Thyroid gland (tissue), 4 donors: ENCODE measurements at regions not wholly inside any gene's neighbourhood (a gene's known extent, or its start where the extent isn't known, plus 50 kb on each side); places are given as distances from the start of the nearest gene placed in this dataset.

Experiments
- POLR2A ChIP-seq, 2 donors: fragments of 450-650 bp; IDR thresholded peaks; one replicate each; pipeline ENCODE4 v1.6.1; 2017; ENCODE audit warnings: antibody characterized with exemption in 2 of 2, mild to moderate bottlenecking in 2 of 2, moderate library complexity in 1 of 2
- TF ChIP-seq, protein P1 (sequence below), 6 experiments: fragments of 200-600 bp in 3 of 6; fragments of 450-650 bp in 3 of 6; sonication (generic) in 3 of 6; IDR thresholded peaks; one replicate each; pipeline ENCODE4 v1.5.1; 2016 to 2019; ENCODE audit warnings: antibody characterized with exemption in 6 of 6, mild to moderate bottlenecking in 2 of 6, inconsistent platforms in 1 of 6, moderate library complexity in 1 of 6

DNA sequence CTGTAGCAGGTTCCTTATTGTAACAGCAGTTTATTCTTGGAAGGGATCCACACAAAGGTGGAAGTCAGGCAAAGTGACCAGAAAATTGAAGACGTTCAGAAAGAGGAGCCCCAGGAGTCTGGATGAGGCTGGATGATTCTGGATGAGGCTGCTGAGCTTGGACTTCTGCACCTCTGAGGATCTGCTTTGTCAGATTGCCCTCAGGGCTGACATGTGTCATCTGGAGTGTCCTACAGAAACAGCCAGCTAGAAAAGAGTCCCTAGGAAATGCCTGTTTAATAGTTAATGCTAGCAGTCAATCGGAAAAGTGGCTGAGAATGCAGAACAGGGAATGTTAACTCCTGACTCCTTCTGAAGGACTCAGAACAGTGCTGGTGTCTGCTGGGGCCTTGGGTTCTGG lies 236.4 kb downstream of the LRRC70 start:
- TF ChIP-seq, protein P1, sequence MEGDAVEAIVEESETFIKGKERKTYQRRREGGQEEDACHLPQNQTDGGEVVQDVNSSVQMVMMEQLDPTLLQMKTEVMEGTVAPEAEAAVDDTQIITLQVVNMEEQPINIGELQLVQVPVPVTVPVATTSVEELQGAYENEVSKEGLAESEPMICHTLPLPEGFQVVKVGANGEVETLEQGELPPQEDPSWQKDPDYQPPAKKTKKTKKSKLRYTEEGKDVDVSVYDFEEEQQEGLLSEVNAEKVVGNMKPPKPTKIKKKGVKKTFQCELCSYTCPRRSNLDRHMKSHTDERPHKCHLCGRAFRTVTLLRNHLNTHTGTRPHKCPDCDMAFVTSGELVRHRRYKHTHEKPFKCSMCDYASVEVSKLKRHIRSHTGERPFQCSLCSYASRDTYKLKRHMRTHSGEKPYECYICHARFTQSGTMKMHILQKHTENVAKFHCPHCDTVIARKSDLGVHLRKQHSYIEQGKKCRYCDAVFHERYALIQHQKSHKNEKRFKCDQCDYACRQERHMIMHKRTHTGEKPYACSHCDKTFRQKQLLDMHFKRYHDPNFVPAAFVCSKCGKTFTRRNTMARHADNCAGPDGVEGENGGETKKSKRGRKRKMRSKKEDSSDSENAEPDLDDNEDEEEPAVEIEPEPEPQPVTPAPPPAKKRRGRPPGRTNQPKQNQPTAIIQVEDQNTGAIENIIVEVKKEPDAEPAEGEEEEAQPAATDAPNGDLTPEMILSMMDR (IDR thresholded peaks at IDR 0.05), result no peak
- no peak for TF ChIP-seq POLR2A (IDR thresholded peaks at IDR 0.05)
